HG02943 (cell line): ENCODE measurements at regions not wholly inside any gene's neighbourhood (a gene's known extent, or its start where the extent isn't known, plus 50 kb on each side); places are given as distances from the start of the nearest gene placed in this dataset.

ENCODE experiments used
- ATAC-seq: cut with Tn5 transposase; IDR thresholded peaks from one replicate; pipeline ENCODE4 v1.9.1; 2021; ENCODE audit warnings: mild to moderate bottlenecking, low read depth, moderate library complexity; ENCODE audit not compliant: unreplicated experiment

GRCh38 chr1:83114136-83114834 is 884.6 kb downstream of the TTLL7 start:
- no peak for ATAC-seq

GRCh38 chr1:83113652-83114051 is 885.3 kb downstream of the TTLL7 start:
- ATAC-seq = no peak

- no peak for ATAC-seq
Measured at GRCh38 chr1:83112248-83112885, 886.6 kb downstream of the TTLL7 start.

GRCh38 chr1:83110156-83110555 is 888.8 kb downstream of the TTLL7 start:
- ATAC-seq = no peak

DNA sequence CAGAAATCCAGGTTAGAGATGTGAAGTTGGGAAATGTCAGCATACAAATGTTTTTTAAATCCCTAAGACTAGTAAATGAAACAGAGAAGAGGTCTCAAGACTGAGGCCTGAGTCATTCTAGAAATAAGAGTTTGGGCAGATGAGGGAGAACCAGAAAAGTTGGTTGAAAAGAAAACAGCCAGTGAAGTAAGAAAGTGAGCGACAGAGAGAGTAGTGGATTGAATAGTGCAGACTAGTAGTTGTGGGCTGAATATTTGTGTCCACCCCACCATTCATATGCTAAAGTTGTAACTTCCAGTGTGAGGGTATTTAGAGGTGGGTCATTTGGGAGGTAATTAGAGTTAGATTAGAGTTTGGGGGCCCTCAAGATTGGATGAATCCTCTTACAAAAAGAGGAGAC is 889.2 kb downstream of the TTLL7 start:
- no peak for ATAC-seq

GRCh38 chr1:83104558-83104957 is 894.4 kb downstream of the TTLL7 start:
- no peak for ATAC-seq

GRCh38 chr1:83103341-83103740 is 895.6 kb downstream of the TTLL7 start:
- ATAC-seq = no peak

DNA sequence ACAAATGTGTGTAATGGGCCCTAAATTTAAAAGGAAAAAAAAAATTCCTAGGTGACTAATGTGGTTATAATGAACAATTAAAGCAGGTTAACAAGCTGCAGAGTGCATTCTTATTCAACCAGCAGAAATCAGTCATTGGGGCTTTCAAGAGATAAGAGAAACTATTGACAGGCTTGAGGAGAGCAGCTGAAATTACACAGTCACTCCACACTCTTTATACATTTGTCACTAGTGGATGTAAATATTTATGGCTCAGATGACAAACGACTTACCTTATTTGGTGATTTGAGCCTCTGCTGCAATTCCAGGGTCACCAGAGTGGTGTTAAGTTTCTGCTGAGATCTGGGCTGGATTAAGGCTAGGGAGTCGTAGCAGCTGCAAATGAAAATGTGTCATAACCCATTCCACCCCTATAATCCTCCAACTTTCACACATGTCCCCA is 896.3 kb downstream of the TTLL7 start:
- ATAC-seq = no peak

DNA sequence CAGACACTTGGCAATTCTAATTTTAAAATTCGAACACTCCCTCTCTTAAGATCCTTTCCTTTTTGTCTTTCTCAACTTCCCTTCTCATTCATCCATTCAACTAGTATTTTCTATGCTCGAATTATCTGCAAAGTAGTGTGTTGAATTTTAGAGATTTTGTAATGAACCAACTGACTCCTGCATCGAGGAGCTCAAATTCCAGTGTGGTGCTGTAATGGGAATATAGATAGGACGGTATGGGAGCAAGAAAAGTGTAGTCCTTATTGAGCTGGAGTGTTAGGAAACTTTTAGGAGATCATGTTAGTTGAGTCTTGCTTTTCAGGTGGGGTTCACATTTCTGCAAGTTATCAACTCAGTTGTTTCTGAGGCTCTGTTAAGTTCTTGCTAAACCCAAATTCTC is 897.5 kb downstream of the TTLL7 start:
- ATAC-seq = no peak

DNA sequence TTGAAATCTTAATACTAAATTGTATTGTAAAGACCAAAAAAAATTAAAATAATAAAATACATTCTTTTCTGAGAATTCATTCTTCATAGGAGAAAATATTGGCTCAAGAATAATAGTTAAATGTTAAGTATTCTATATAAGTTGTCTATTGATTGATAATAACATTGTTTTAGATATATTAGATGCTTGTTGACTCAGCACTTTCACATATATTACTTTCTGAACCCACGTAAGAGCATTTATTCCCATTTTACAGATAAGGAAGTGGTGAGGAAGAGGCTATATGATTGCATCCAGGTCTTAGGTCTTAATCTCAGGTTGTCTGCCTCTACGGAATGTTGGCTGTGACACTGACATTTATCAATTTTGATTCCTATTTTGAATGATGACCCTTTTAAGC is 898.8 kb downstream of the TTLL7 start:
- ATAC-seq = no peak

DNA sequence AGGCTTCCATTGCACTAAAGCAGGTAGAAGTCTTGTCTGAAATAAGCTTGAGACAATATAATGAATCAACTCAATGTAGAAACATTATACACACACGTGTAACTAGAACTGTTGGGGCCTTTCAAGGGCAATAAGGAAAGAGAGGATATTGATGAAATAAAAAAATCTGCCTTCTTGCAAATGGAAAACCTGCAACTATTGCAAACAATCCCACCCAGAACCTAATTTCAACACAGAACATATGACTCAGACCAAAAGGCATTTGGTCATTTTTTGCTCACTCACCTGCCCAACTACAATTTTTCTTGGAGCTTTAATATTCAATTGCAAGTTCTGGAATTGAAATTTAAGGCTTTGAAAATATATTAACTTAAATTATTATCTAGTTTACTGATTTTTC is 900.1 kb downstream of the TTLL7 start:
- no peak for ATAC-seq

DNA sequence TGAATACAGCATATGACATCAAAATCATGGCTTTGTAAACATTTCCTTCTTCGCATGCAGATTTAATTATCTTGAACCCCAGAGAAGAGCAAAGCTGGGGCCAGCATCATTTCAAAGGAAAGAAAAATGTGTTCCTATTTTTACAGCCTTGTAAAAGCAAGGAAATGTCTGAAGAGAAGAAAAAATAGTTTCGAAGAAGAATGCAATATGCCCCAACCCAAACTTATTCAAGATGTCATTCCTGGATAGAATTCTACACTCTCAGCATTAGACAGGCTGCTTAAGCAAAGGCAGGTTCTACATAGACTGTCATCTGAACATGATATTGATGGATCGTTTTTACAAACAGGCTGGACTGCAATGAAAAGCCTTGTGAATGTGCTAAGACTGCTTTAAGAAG is 900.8 kb downstream of the TTLL7 start:
- no peak for ATAC-seq

DNA sequence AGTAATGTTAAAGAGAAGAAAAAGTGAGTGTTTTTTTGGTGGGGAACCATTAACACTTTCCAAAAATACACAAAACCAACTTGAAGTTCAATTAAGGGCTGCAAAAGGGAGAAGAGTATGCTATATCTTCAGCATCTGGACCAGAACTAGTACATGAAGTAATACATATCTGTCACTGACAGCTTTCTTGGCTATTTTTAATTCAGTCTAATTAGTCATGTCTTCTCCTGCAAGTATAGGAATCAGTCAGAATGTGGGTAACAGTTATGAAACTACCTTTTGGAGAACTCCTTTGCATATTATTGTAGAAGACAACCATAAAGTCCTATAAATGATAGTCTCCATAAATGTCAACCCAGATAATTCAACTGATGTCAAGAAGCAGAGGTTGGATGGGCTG is 901.2 kb downstream of the TTLL7 start:
- no peak for ATAC-seq

DNA sequence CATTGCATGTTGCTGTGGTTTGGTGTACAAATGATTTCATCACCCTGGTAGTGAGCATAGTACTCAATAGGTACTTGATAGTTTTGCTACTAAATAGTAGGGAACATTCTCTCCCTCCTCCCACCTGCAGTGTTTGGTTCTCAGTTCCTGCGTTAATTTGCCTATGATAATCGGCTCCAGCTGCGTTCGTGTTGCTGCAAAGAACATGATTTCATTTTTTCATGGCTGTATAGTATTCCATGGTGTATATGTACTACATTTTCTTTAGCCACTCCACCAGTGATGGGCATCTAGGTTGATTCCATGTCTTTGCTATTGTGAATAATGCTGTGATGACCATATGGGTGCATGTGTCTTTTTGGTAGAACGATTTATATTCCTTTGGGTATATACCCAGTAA is 903.4 kb downstream of the TTLL7 start:
- ATAC-seq = no peak

DNA sequence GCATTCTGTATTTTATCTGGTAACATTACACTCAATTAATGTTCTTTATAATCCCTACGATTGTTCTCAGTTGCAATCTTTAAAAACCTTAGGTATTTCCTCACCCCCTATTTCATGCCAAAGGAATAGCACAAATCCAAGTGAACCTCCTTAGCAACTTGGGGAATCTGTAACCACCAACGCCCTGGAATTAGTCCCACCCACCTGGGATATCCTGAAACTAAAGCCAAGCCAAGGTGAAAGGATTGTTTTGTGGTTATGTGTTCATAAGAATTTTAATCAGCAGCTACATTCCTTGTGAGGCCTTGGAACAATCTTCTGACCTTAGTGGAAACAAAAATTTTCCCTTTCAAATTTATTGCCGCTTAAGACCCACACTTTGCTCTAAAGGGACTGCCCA is 908.7 kb downstream of the TTLL7 start:
- ATAC-seq = no peak

DNA sequence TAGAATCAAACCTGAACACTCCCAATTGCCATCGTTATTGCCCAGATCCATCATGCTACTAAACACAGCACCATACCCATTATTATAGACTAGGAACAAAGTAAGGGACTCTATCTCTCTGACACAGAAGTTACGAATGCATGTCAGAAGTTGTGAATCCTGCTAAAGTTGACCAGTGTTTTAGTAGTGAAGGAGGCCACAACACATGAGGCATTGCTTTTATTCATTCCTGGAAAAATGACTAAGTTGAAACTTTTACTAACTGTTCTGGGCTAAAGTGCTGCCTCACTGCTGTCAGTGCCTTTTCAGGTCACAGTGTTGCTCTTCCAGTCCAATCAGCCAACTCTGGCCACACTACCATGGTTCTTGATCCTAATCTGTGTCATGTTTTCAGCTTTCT is 911.1 kb downstream of the TTLL7 start:
- ATAC-seq = no peak

- ATAC-seq = no peak
Measured at GRCh38 chr1:83086986-83087512, 911.9 kb downstream of the TTLL7 start.

DNA sequence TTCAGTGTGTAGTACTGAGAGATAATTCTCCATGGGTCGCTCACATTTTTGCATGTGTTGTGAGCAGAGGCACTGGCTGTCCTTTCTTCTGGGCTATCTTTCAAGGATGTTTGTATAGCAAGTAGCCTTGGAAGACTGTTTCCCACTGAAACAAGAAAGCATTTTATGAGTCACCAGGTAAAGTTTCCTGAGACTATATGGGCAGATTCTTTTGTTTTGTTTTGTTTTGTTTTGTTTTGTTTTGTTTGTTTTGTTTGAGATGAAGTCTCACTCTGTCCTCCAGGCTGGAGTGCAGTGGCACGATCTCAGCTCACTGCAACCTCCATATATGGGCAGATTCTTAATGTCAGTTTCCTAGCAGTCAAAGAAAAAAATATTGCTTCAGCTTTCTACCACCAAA is 912.6 kb downstream of the TTLL7 start:
- ATAC-seq = no peak

DNA sequence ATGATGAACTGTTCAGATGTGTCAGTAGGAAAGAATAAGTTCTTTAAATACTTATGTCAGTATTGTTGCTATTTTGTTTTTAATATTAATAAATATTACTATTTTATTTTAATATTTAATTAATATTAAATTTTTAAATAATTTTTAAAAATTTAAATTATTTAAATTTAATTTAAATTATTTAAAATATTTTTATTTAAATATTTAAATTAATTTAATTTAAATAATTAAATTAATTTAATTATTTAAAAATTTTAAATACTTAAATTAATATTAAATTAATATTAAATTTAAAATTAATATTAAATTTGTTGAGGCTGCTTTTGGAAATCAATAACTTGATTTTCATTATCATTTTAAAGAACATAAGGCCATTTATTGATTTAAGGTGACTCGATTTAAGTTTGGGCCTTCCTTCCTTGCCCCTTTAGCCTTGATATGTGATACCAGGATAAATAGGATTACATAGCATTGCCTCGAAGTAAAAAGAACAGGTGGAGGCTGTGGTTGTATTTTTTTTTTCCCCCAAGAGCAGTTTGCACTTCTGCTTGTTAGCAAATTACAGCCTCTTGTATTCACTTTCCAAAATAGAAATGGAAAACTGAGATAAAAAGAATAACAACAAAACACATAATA is 915.2 kb downstream of the TTLL7 start:
- no peak for ATAC-seq

- no peak for ATAC-seq
Measured at GRCh38 chr1:83077411-83077810, 921.5 kb downstream of the TTLL7 start.

DNA sequence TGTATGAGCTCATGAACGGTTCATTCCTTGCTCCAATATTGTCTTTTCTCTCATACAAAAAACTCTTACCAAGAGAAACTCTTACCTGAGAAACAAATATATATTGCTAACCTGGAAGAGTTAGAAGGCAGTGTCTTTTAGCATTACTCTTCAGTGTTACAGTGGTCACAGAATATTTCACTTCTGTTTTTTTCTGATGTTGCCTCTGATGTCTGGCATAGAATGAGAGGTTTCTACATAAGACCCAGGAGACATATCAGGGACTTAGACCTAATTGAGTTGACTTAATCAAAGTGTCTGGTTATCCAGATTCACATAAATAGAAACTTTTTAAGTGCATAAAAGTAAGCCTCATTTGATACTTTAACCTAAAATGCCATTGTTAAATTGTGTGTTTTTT is 923.8 kb downstream of the TTLL7 start:
- ATAC-seq = no peak

- ATAC-seq = no peak
Measured at GRCh38 chr1:83067954-83068353, 931.0 kb downstream of the TTLL7 start.
